ENCODE measurements at regions not wholly inside any gene's neighbourhood (a gene's known extent, or its start where the extent isn't known, plus 50 kb on each side); places are given as distances from the start of the nearest gene placed in this dataset.
A peak's percentile ranks its signal among the peaks of the same experiment; 100 is the strongest.

DNA sequence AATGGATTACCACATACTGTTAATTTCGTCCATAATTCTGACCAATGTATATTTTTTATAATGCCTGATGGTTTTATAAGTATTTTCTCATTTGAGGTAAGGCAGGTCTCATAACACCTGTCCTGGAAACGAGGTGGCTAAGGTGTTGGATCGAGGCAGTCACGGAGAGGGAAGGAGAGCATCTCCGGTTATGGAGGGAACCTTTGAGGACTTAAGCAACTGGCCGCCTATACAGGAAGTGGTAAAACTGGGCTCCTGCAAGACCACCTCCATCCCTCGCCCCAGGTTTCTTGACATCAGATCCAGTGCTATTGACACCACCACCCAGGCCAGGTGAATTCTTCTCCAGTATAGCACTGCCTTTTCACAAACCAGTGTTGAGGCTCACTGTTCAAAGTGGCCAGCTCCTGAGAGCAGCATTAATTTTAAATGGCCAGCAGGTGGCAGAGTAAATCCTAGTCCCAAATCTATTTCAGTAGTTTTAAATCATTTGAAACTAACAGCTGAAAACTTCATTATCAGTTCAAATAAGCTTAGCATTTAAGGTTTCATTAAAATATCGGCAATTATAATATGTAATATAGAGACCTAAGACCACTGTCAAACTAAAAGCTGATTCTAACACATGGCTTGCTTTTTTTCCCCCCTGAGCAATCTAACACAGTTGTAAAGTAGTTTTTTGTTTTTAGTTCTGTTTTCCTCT lies 100.8 kb downstream of the PPM1A start:
- peak; percentile 46 for DNase-seq (ENCODE audit: low spot score)

DNA sequence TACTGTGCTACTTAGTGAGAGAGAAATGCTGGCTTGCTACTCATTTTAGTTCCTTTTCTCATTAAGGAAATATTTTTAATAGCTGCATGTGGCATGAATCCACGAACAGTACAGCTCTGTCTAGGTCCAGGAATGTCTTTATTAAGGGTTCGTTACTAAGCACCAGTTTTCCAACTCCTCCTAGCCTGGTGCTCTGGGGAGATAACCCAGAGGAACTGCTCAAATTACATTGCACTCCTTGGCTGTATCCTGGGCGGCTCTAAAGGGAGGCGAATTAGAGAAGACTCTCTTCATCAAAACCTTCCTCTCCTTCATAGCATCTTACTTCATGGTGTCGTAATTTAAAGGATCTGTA lies 101.3 kb downstream of the PPM1A start:
- DNase-seq (ENCODE audit: low spot score) = peak; percentile 42

DNA sequence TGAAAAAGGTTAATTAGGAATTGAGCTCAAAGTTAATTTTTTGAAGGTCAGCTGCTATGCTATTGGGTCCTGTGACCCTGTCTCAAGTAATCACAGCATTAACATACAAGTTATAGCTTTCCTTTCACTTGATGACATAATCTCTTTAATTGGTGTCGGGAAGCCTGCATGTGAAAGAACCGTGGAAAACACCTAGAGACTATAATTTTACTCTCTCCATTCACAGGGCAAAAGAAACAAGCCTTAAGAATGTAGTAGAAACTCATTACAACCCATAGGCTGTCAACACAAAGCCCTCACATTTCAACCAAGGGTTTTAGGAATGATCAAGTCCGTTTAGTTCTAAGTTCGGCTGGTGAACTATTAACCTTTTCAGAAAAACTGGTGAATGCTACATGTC lies 104.4 kb downstream of the PPM1A start:
- no peak for DNase-seq (ENCODE audit: low spot score)

DNA sequence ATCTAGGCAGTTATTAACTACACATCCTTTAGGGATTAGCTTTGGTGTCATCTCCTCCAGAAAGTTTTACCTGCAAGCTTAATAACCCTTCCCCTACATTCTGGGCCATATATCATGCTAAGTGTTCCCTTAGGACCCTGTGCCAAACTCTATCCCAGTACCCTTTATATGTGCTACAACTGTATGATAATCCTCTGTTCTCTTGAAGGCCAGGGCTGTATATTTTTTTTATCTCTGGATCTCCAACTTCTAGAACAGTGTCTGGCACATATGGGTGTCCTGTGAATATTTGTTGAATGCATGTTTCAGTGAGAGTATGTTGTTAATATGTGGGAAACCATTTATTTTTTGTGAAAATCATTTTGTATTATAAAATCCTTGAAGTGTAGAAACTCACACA lies 106.7 kb downstream of the PPM1A start:
- DNase-seq (ENCODE audit: low spot score) = no peak

DNA sequence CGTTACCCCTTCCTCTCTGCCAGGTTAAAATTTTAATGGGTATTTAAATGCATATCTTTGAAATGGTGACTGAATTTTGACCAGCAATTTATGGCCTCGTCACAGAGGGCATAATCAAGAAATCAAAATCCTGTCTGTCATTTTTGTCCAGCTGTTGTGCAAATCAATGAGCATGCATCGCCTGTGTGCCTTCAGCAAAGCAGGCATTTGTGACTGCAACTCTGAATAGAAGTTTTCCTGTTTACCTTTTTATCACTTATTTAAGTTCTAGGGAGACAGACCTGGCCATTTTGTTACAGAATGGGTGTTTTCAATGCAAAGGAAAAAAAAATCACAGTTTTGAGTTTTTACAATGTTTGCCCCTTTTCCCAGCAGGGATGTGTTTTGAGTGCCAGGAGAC lies 107.4 kb downstream of the PPM1A start:
- DNase-seq (ENCODE audit: low spot score) = no peak

DNA sequence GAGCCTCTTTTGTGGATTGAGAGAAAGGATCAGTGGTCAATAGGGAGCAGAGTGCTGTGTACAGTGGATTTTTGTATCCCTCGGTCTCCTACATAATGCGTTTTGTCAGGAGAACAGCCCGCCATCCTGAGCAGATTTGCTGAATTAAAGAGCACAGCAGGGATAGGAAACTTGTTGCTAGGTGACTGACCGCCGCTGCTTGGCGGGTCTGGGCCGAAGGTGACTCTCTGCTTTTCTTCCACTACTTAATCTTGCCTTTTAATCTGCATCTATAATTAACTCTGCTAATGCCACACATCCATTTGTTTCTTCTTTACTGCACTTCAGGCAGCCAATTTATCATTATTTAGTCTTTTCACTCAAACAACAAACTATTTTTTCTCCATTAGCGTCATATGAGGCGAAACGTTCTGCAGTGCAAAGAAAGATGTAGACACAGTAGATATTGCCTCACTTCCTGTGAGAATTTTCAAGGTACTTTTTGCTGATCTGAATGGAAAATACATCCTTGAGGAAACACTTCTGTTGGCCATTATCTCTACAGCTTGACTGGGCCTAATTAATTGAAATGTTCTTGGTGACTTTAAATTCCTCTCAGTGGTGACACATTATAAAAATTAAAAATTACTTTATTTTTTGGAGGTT lies 108.0 kb downstream of the PPM1A start:
- peak; percentile 4 for DNase-seq (ENCODE audit: low spot score)

DNA sequence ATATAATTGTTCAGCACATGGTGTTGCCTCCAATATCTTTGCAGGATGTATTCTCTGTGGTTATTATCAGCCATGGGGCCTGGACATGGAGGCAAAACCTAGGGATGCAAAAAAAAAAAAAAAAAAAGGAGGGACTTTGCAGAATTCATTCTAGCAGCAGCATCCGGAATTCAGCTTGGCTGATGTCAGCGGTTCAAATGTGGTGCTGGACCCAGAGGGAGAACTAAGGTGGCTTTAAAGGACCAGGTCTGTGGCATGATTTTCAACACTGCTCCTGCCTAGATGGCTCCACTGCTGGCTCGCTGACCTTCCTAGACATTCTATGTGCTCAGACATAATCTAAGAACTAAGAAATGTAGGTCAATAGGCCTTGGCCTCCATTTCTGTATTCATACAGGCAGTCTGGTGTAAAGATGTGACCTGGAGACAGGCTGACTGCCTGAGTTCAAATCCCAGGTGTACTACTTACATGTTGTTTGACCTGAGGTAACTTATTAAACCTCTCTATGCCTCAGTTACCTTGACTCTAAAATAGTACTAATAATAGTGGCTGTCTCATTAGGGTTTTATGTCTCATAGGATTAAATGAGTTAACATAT lies 108.6 kb downstream of the PPM1A start:
- no peak for DNase-seq (ENCODE audit: low spot score)

DNA sequence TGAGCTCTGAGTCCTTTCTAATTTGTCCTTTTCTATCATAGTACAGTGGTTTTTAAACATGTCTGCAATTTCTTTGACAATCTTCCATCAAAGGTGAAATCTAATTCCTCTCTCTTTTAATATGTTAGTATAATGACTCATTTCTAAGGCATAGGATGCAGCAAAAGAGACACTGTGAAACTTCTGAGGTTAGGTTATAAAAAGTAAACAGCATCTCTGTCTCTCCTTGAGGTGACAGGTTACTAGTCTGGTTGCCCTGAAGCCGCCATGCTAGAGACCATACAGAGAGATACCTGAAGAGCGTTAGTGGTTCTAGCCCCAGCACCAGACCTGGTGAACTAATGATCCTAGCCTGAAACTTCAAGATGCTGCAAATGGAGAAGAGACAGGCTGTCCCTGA lies 114.3 kb downstream of the PPM1A start:
- no peak for DNase-seq (ENCODE audit: low spot score)

DNA sequence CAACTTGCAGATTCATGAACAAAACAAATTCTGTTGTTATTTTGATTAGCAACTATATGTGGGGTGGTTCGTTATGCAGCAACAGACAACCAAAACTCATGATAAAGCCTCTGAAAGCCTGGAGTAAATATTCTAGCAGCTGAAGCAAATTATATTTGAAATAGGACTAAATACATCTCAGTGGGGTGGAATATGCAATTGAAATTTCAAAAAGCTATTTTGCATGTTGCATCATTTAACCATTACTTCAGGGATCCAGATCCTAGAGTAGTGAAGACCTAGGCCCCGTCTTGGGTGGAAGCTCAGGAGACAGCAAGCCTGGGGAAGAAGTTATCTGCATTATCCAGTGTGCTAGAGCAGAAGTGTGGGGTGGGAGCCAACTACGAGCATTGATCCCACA lies 114.7 kb downstream of the PPM1A start:
- DNase-seq (ENCODE audit: low spot score) = no peak

DNA sequence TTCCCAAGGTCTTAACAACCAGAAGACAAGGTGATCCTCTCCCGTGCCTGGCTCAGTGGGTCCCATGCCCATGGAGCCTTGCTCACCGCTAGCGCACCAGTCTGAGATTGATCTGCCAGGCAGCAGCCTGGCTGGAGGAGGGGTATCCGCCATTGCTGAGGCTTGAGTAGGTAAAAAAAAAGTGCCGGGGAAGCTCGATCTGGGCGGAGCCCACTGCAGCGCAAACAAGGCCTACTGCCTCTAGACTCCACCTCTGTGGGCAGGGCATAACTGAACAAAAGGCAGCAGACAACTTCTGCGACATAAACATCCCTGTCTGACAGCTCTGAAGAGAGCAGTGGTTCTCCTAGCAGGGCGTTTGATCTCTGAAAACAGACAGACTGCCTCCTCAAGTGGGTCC lies 104.0 kb downstream of the C14orf39 start:
- DNase-seq (ENCODE audit: low spot score) = no peak
